Neural progenitor cell (in vitro differentiated cells): ENCODE measurements at regions not wholly inside any gene's neighbourhood (a gene's known extent, or its start where the extent isn't known, plus 50 kb on each side); places are given as distances from the start of the nearest gene placed in this dataset.

Experiments
- DNase-seq: peaks from one replicate; pipeline ENCODE4 v3.0.0-alpha.2; 2016; ENCODE audit warnings: low spot score
- H2AFZ ChIP-seq: fragments of 200-600 bp; sonication (generic); replicated peaks from 2 replicates; pipeline ENCODE4 v1.6.1; 2016; ENCODE audit warnings: antibody characterized with exemption
- H3F3A ChIP-seq: fragments of 200-600 bp; sonication (generic); 2 replicates; pipeline ENCODE4 v1.6.1; 2016; ENCODE audit warnings: antibody characterized with exemption, low read depth
- H3K27ac ChIP-seq: fragments of 200-600 bp; sonication (generic); 2 replicates; pipeline ENCODE4 v1.5.1; 2016; ENCODE audit warnings: mild to moderate bottlenecking
- H3K27me3 ChIP-seq: fragments of 200-600 bp; sonication (generic); 2 replicates; pipeline ENCODE4 v1.6.1; 2016; ENCODE audit warnings: mild to moderate bottlenecking, moderate library complexity
- H3K36me3 ChIP-seq: fragments of 200-600 bp; sonication (generic); 2 replicates; pipeline ENCODE4 v1.5.1; 2016
- H3K4me1 ChIP-seq: fragments of 200-600 bp; sonication (generic); 2 replicates; pipeline ENCODE4 v1.6.1; 2016; ENCODE audit warnings: mixed run types
- H3K4me2 ChIP-seq: fragments of 200-600 bp; sonication (generic); 2 replicates; pipeline ENCODE4 v1.6.1; 2016
- H3K4me3 ChIP-seq: fragments of 200-600 bp; sonication (generic); 2 replicates; pipeline ENCODE4 v1.5.1; 2016
- H3K79me2 ChIP-seq: fragments of 200-600 bp; sonication (generic); 2 replicates; pipeline ENCODE4 v1.6.1; 2016; ENCODE audit warnings: low read depth
- H3K9ac ChIP-seq: fragments of 200-600 bp; sonication (generic); 2 replicates; pipeline ENCODE4 v1.6.1; 2016
- H3K9me3 ChIP-seq: fragments of 200-600 bp; sonication (generic); 2 replicates; pipeline ENCODE4 v1.5.1; 2016; ENCODE audit warnings: low read depth
- H4K20me1 ChIP-seq: fragments of 200-600 bp; sonication (generic); 2 replicates; pipeline ENCODE4 v1.6.1; 2016; ENCODE audit warnings: low read depth
- H3K27ac Mint-ChIP-seq: 3 replicates; pipeline ENCODE4 v1.8.0; 2021; ENCODE audit warnings: mixed read lengths
- H3K27me3 Mint-ChIP-seq: 2 replicates; pipeline ENCODE4 v1.8.0; 2022; ENCODE audit warnings: low read depth, mild to moderate bottlenecking, inconsistent platforms, moderate library complexity, mixed read lengths; ENCODE audit not compliant: insufficient read depth
- H3K36me3 Mint-ChIP-seq: 3 replicates; pipeline ENCODE4 v1.8.0; 2021; ENCODE audit warnings: mixed read lengths
- H3K4me1 Mint-ChIP-seq: 3 replicates; pipeline ENCODE4 v1.8.0; 2021; ENCODE audit warnings: mixed read lengths
- H3K4me3 Mint-ChIP-seq: 3 replicates; pipeline ENCODE4 v1.8.0; 2021; ENCODE audit warnings: mild to moderate bottlenecking, moderate library complexity, mixed read lengths
- H3K9me3 Mint-ChIP-seq: 3 replicates; pipeline ENCODE4 v1.8.0; 2020; ENCODE audit warnings: mixed read lengths
- CTCF ChIP-seq: fragments of 200-600 bp; sonication (generic); IDR thresholded peaks from 2 replicates; pipeline ENCODE4 v1.5.1; 2017; ENCODE audit warnings: antibody characterized with exemption, mild to moderate bottlenecking
- EZH2 ChIP-seq: fragments of 200-600 bp; sonication (generic); IDR thresholded peaks from 2 replicates; pipeline ENCODE4 v1.6.1; 2017; ENCODE audit warnings: antibody characterized with exemption, mild to moderate bottlenecking, moderate library complexity
- EZH2phosphoT487 ChIP-seq: fragments of 200-600 bp; sonication (generic); IDR thresholded peaks from 2 replicates; pipeline ENCODE4 v1.6.1; 2017; ENCODE audit warnings: antibody characterized with exemption

- no peak overlapping the region for H3K4me3 ChIP-seq
- H3K4me2 ChIP-seq = no peak overlapping the region
- H3K4me3 Mint-ChIP-seq = no peak overlapping the region
- no peaks in the 10 kb centered on the region for H3K4me1 ChIP-seq
- no peak for TF ChIP-seq EZH2
- no peak for TF ChIP-seq CTCF
- TF ChIP-seq EZH2phosphoT487 = no peak
- no peak overlapping the region for H2AFZ ChIP-seq
- no peaks in the 10 kb centered on the region for H3K79me2 ChIP-seq
- no peaks in the 10 kb centered on the region for H3K36me3 ChIP-seq
- H3K27ac ChIP-seq = no peak overlapping the region
- peaks cover 6% of the 10 kb centered on the region for H3K9me3 Mint-ChIP-seq
- no peaks in the 10 kb centered on the region for H4K20me1 ChIP-seq
- H3K27me3 ChIP-seq = no peaks in the 10 kb centered on the region
- no peaks in the 10 kb centered on the region for H3K27me3 Mint-ChIP-seq
- H3K27ac Mint-ChIP-seq = no peak overlapping the region
- H3K9me3 ChIP-seq = no peaks in the 10 kb centered on the region
- H3K4me1 Mint-ChIP-seq = peaks cover 3% of the 10 kb centered on the region
- no peaks in the 10 kb centered on the region for H3K36me3 Mint-ChIP-seq
- no peak overlapping the region for H3K9ac ChIP-seq
- H3F3A ChIP-seq = no peaks in the 10 kb centered on the region
- no peak for DNase-seq
Measured at GRCh38 chr15:95194746-95195145, 963.4 kb downstream of the MCTP2 start.

GRCh38 chr15:95196176-95196915 is 965.0 kb downstream of the MCTP2 start:
- no peak for DNase-seq
- Histone ChIP-seq H3K4me3 (no peak overlapping the region), H3K9me3 (no peaks in the 10 kb centered on the region), H3K79me2 (no peaks in the 10 kb centered on the region), H4K20me1 (no peaks in the 10 kb centered on the region), H2AFZ (no peak overlapping the region), H3K36me3 (no peaks in the 10 kb centered on the region), H3F3A (no peaks in the 10 kb centered on the region), H3K4me2 (no peak overlapping the region), H3K9ac (no peak overlapping the region), H3K27ac (no peak overlapping the region), H3K27me3 (no peaks in the 10 kb centered on the region), H3K4me1 (no peaks in the 10 kb centered on the region)
- Mint-ChIP-seq H3K9me3 (peaks cover 13% of the 10 kb centered on the region), H3K4me3 (no peak overlapping the region), H3K27me3 (no peaks in the 10 kb centered on the region), H3K27ac (no peak overlapping the region), H3K4me1 (peaks cover 3% of the 10 kb centered on the region), H3K36me3 (no peaks in the 10 kb centered on the region)
- TF ChIP-seq EZH2 = no peak
- no peak for TF ChIP-seq EZH2phosphoT487
- no peak for TF ChIP-seq CTCF

GRCh38 chr15:95202569-95203349 is 971.4 kb downstream of the MCTP2 start:
- no peaks in the 10 kb centered on the region for H3F3A ChIP-seq
- no peaks in the 10 kb centered on the region for H3K9me3 ChIP-seq
- H3K36me3 Mint-ChIP-seq = peaks cover 2% of the 10 kb centered on the region
- no peak overlapping the region for H3K9ac ChIP-seq
- no peaks in the 10 kb centered on the region for H3K27me3 Mint-ChIP-seq
- H3K27ac Mint-ChIP-seq = no peak overlapping the region
- no peaks in the 10 kb centered on the region for H4K20me1 ChIP-seq
- H3K4me1 Mint-ChIP-seq = no peaks in the 10 kb centered on the region
- no peak overlapping the region for H3K4me2 ChIP-seq
- no peak for DNase-seq
- H3K36me3 ChIP-seq = no peaks in the 10 kb centered on the region
- H3K27ac ChIP-seq = no peak overlapping the region
- no peaks in the 10 kb centered on the region for H3K4me1 ChIP-seq
- TF ChIP-seq CTCF (no peak), EZH2 (no peak), EZH2phosphoT487 (no peak)
- H3K27me3 ChIP-seq = no peaks in the 10 kb centered on the region
- H2AFZ ChIP-seq = no peak overlapping the region
- H3K79me2 ChIP-seq = no peaks in the 10 kb centered on the region
- H3K9me3 Mint-ChIP-seq = peaks cover 33% of the 10 kb centered on the region
- H3K4me3 Mint-ChIP-seq = no peak overlapping the region
- no peak overlapping the region for H3K4me3 ChIP-seq
